Tibial artery (tissue), 4 donors: ENCODE measurements at regions not wholly inside any gene's neighbourhood (a gene's known extent, or its start where the extent isn't known, plus 50 kb on each side); places are given as distances from the start of the nearest gene placed in this dataset.

Experiments used
- DNase-seq, 2 donors: peaks; one replicate each; pipeline ENCODE4 v3.0.0-alpha.2; 2019
- H3K27ac ChIP-seq, 2 donors: fragments of 200-600 bp; sonication (generic) in 1 of 2; 1 replicate in 1 of 2; 2 replicates in 1 of 2; pipeline ENCODE4 v1.5.1; 2018 to 2019; ENCODE audit warnings: mild to moderate bottlenecking in 1 of 2
- H3K27me3 ChIP-seq, 2 donors: fragments of 200-600 bp; sonication (generic) in 1 of 2; one replicate each; pipeline versions ENCODE4 v1.5.1 to v1.6.0; 2016 to 2019
- H3K36me3 ChIP-seq, 3 donors: fragments of 200-600 bp; sonication (generic) in 2 of 3; one replicate each; pipeline ENCODE4 v1.5.1; 2016 to 2019; ENCODE audit warnings: mild to moderate bottlenecking in 2 of 3
- H3K4me1 ChIP-seq, 4 donors: fragments of 200-600 bp; sonication (generic) in 2 of 4; 1 replicate in 3 of 4; 2 replicates in 1 of 4; pipeline ENCODE4 v1.5.1; 2016 to 2019
- H3K4me3 ChIP-seq, 2 donors: fragments of 200-600 bp; sonication (generic) in 1 of 2; 1 replicate in 1 of 2; 2 replicates in 1 of 2; pipeline ENCODE4 v1.5.1; 2018 to 2019; ENCODE audit warnings: mild to moderate bottlenecking in 2 of 2
- H3K9me3 ChIP-seq, 3 donors: fragments of 200-600 bp; sonication (generic) in 1 of 3; one replicate each; pipeline ENCODE4 v1.5.1; 2016 to 2019
- CTCF ChIP-seq, 2 experiments: fragments of 200-600 bp in 1 of 2; fragments of 450-650 bp in 1 of 2; IDR thresholded peaks; one replicate each; pipeline ENCODE4 v1.5.1; 2017 to 2019; ENCODE audit warnings: antibody characterized with exemption in 2 of 2, mild to moderate bottlenecking in 1 of 2, moderate library complexity in 1 of 2
- intact Hi-C: fragments of 100-400 bp; cut with DNase I; formaldehyde crosslinking; loops from one replicate; pipeline ENCODE4 v1.15.0; 2023; ENCODE audit warnings: low total_unique reads

- Histone ChIP-seq H3K27ac (no peak overlapping the region), H3K9me3 (no peaks in the 10 kb centered on the region), H3K36me3 (no peaks in the 10 kb centered on the region), H3K4me1 (no peaks in the 10 kb centered on the region), H3K4me3 (no peak overlapping the region), H3K27me3 (peaks cover 0 to 2% of the 10 kb centered on the region in 2 donors)
- TF ChIP-seq CTCF (IDR thresholded peaks at IDR 0.05) = no peak
- no peak for DNase-seq
- intact Hi-C loops = no loop called here
Observed at GRCh38 chr12:13890943-13891342, 90.5 kb downstream of the GRIN2B start.

GRCh38 chr12:13887779-13888388, 93.5 kb downstream of the GRIN2B start:
- no peak overlapping the region for H3K27ac ChIP-seq

GRCh38 chr12:13882176-13882575, 99.2 kb downstream of the GRIN2B start:
- Histone ChIP-seq H3K27me3 (no peaks in the 10 kb centered on the region), H3K27ac (no peak overlapping the region), H3K4me1 (no peaks in the 10 kb centered on the region), H3K36me3 (no peaks in the 10 kb centered on the region), H3K9me3 (no peaks in the 10 kb centered on the region), H3K4me3 (no peak overlapping the region)
- DNase-seq = no peak
- intact Hi-C loops = no loop called here
- no peak for TF ChIP-seq CTCF (IDR thresholded peaks at IDR 0.05)

More at GRCh38 chr12:13887779-13888388, 93.5 kb downstream of the GRIN2B start:
- Histone ChIP-seq H3K4me3 (no peak overlapping the region), H3K36me3 (no peaks in the 10 kb centered on the region), H3K27me3 (peaks cover 0 to 2% of the 10 kb centered on the region in 2 donors), H3K9me3 (no peaks in the 10 kb centered on the region), H3K4me1 (no peaks in the 10 kb centered on the region)
- no peak for DNase-seq
- TF ChIP-seq CTCF (IDR thresholded peaks at IDR 0.05) = no peak
- intact Hi-C loops = no loop called here

- H3K4me3 ChIP-seq = no peak overlapping the region
- no peaks in the 10 kb centered on the region for H3K27me3 ChIP-seq
- no peak for TF ChIP-seq CTCF (IDR thresholded peaks at IDR 0.05)
- no peak for DNase-seq
- H3K4me1 ChIP-seq = no peaks in the 10 kb centered on the region
- H3K27ac ChIP-seq = no peak overlapping the region
- H3K9me3 ChIP-seq = no peaks in the 10 kb centered on the region
- H3K36me3 ChIP-seq = no peaks in the 10 kb centered on the region
- intact Hi-C loops = no loop called here
Observed at GRCh38 chr12:13880613-13881012, 100.8 kb downstream of the GRIN2B start.

GRCh38 chr12:13875744-13876143, 105.7 kb downstream of the GRIN2B start:
- no peak for TF ChIP-seq CTCF (IDR thresholded peaks at IDR 0.05)
- Histone ChIP-seq H3K9me3 (no peaks in the 10 kb centered on the region), H3K27me3 (no peaks in the 10 kb centered on the region), H3K4me3 (no peak overlapping the region), H3K27ac (no peak overlapping the region), H3K36me3 (no peaks in the 10 kb centered on the region), H3K4me1 (no peaks in the 10 kb centered on the region)
- intact Hi-C loops = no loop called here
- no peak for DNase-seq

- H3K36me3 ChIP-seq = no peaks in the 10 kb centered on the region
- no peak overlapping the region for H3K27ac ChIP-seq
- intact Hi-C loops = no loop called here
- H3K9me3 ChIP-seq = no peaks in the 10 kb centered on the region
- DNase-seq = no peak
- no peaks in the 10 kb centered on the region for H3K27me3 ChIP-seq
- no peaks in the 10 kb centered on the region for H3K4me1 ChIP-seq
- no peak overlapping the region for H3K4me3 ChIP-seq
- no peak for TF ChIP-seq CTCF (IDR thresholded peaks at IDR 0.05)
Observed at GRCh38 chr12:13870255-13870654, 111.1 kb downstream of the GRIN2B start.
